GM23248 (cell line): ENCODE measurements at regions not wholly inside any gene's neighbourhood (a gene's known extent, or its start where the extent isn't known, plus 50 kb on each side); places are given as distances from the start of the nearest gene placed in this dataset.

ENCODE experiments used
- DNase-seq: peaks from one replicate; pipeline ENCODE4 v3.0.0-alpha.2; 2015
- H2AFZ ChIP-seq: fragments of 200-600 bp; sonication (generic); 2 replicates; pipeline ENCODE4 v1.6.1; 2016; ENCODE audit warnings: antibody characterized with exemption
- H3F3A ChIP-seq: fragments of 200-600 bp; sonication (generic); 2 replicates; pipeline ENCODE4 v1.6.1; 2016; ENCODE audit warnings: mild to moderate bottlenecking, antibody characterized with exemption, mixed run types; ENCODE audit not compliant: insufficient read depth
- H3K27ac ChIP-seq: fragments of 200-600 bp; sonication (generic); 2 replicates; pipeline ENCODE4 v1.5.1; 2016; ENCODE audit warnings: mild to moderate bottlenecking
- H3K27me3 ChIP-seq: fragments of 200-600 bp; sonication (generic); replicated peaks from 2 replicates; pipeline ENCODE4 v1.6.1; 2016; ENCODE audit warnings: mild to moderate bottlenecking; ENCODE audit not compliant: insufficient read depth
- H3K36me3 ChIP-seq: fragments of 200-600 bp; sonication (generic); 2 replicates; pipeline ENCODE4 v1.6.1; 2016; ENCODE audit warnings: low read depth, mild to moderate bottlenecking
- H3K4me1 ChIP-seq: fragments of 200-600 bp; sonication (generic); 2 replicates; pipeline ENCODE4 v1.6.1; 2016; ENCODE audit warnings: mild to moderate bottlenecking; ENCODE audit not compliant: insufficient read depth
- H3K4me2 ChIP-seq: fragments of 200-600 bp; sonication (generic); one replicate; pipeline ENCODE4 v1.6.1; 2016; ENCODE audit warnings: mild to moderate bottlenecking; ENCODE audit not compliant: unreplicated experiment
- H3K4me3 ChIP-seq: fragments of 200-600 bp; sonication (generic); 2 replicates; pipeline ENCODE4 v1.5.1; 2016; ENCODE audit warnings: mild to moderate bottlenecking
- H3K79me2 ChIP-seq: fragments of 200-600 bp; sonication (generic); 2 replicates; pipeline ENCODE4 v1.6.1; 2016; ENCODE audit warnings: mild to moderate bottlenecking; ENCODE audit not compliant: insufficient read depth
- H3K9ac ChIP-seq: fragments of 200-600 bp; sonication (generic); 2 replicates; pipeline ENCODE4 v1.6.1; 2016; ENCODE audit warnings: mild to moderate bottlenecking
- H3K9me2 ChIP-seq: fragments of 200-600 bp; sonication (generic); 2 replicates; pipeline ENCODE4 v1.6.1; 2016; ENCODE audit warnings: mixed run types, mild to moderate bottlenecking, moderate library complexity; ENCODE audit not compliant: insufficient read depth
- H3K9me3 ChIP-seq: fragments of 200-600 bp; sonication (generic); one replicate; pipeline ENCODE4 v1.6.1; 2017; ENCODE audit warnings: low read depth
- H4K20me1 ChIP-seq: fragments of 200-600 bp; sonication (generic); 2 replicates; pipeline ENCODE4 v1.6.0; 2016; ENCODE audit not compliant: insufficient read depth
- EZH2 ChIP-seq: fragments of 200-600 bp; sonication (generic); IDR thresholded peaks from 2 replicates; pipeline ENCODE4 v1.6.1; 2018; ENCODE audit warnings: antibody characterized with exemption, mild to moderate bottlenecking; ENCODE audit not compliant: insufficient read depth, poor library complexity, severe bottlenecking
- EZH2phosphoT487 ChIP-seq: fragments of 200-600 bp; sonication (generic); IDR thresholded peaks from 2 replicates; pipeline ENCODE4 v1.6.1; 2018; ENCODE audit warnings: antibody characterized with exemption, moderate library complexity, mild to moderate bottlenecking, low read depth; ENCODE audit not compliant: insufficient read depth
- WGBS, 2 experiments: methylation state at CpG; one replicate each; pipeline ENCODE4 v1.1.6; 2015 to 2017; ENCODE audit warnings: low lambda C conversion rate in 2 of 2, low coverage in 1 of 2; ENCODE audit errors: missing lambda C conversion rate in 2 of 2; 5-methylcytosine and 5-hydroxymethylcytosine counted together
- in situ Hi-C: fragments of 300-500 bp; cut with MboI; formaldehyde crosslinking; loops from 2 replicates; pipeline ENCODE4 v1.15.0; 2020

DNA sequence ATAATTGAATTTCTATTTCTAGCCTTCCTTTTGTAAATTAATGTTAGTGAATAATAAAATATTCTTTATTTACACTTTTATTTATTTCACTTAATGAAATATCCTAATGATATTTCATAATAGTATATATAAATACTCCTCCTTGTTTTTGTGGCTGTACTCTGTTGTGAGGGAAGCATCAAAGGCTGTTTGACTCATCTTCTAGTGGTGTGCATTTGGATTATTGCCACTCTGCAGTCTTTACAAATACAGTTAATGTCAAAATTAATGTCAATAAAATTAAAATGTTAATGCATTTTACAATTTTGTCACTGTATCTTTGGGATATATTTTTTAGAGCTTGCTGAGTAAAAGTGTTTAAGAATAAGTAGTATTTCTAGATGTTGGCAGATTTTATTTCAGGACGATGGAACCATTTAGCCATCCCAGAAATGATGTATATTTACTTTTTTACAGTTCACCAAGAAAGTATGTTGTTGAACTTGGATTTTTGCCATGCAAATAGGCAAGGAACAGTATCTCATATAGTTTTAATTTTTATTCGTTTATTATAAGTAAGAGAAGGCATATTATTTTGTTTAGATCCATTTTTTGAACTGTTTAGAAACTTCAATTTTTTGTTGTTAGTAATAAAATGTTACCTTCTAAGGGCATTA lies 281.2 kb upstream of the SLITRK6 start:
- Histone ChIP-seq H3K4me1 (no peaks in the 10 kb centered on the region), H2AFZ (no peak overlapping the region), H3K4me3 (no peak overlapping the region), H3K79me2 (no peaks in the 10 kb centered on the region), H3K27ac (no peak overlapping the region), H3K27me3 (no peaks in the 10 kb centered on the region), H4K20me1 (no peaks in the 10 kb centered on the region), H3K9ac (no peak overlapping the region), H3K36me3 (no peaks in the 10 kb centered on the region), H3K9me2 (no peaks in the 10 kb centered on the region), H3K4me2 (no peak overlapping the region), H3F3A (no peaks in the 10 kb centered on the region), H3K9me3 (no peaks in the 10 kb centered on the region)
- 17 to 34% methylated on average over 2 of the region's 2 CpGs for WGBS, 2 experiments
- TF ChIP-seq EZH2phosphoT487 (no peak), EZH2 (no peak)
- in situ Hi-C loops, result no loop called here
- DNase-seq, result no peak

DNA sequence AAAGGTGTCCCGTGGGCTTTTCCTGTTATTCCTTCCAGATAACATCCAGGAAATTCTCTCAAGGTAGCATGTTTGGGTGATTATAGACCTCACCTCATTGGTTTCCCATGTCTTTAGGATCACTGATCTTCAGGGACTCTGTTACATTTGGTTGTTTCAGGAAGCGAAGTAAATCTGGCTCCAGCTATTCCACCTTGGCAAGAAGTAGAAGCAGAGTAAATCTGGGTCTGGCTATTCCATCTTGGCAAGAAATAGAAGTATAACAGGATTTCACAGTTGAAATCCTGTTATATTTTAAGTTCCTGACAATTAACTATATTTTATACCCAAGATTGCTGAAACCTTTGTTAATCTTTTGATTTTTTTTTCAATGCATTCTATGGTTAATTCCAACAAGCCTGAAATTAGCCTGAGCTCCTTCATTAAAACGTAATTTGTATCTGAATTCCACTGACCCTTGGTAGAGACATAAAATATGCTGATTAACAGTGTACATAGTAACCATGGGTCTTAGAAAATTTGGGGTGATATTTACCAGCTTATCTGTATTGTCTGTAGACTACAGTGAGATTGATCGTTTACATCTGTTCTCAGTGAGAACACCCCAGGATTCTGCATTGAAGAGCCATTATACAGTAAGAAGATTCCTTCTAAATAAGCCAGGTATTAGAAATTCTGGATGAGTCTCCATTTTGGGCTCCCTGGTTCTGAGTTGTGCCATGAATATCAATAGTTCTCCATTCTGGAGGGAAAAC lies 267.6 kb upstream of the SLITRK6 start:
- Histone ChIP-seq H3K36me3 (no peaks in the 10 kb centered on the region), H4K20me1 (no peaks in the 10 kb centered on the region), H3K4me3 (no peak overlapping the region), H3K9ac (no peak overlapping the region), H3K27me3 (no peaks in the 10 kb centered on the region), H3K9me2 (no peaks in the 10 kb centered on the region), H3K4me2 (no peak overlapping the region), H3K4me1 (no peaks in the 10 kb centered on the region), H3F3A (no peaks in the 10 kb centered on the region), H3K9me3 (no peaks in the 10 kb centered on the region), H3K27ac (no peak overlapping the region), H3K79me2 (no peaks in the 10 kb centered on the region), H2AFZ (no peak overlapping the region)
- TF ChIP-seq EZH2, result no peak
- no peak for TF ChIP-seq EZH2phosphoT487
- no peak for DNase-seq
- in situ Hi-C loops, result no loop called here
- WGBS, 2 experiments, result 10 to 15% methylated on average over 4 of the region's 4 CpGs

DNA sequence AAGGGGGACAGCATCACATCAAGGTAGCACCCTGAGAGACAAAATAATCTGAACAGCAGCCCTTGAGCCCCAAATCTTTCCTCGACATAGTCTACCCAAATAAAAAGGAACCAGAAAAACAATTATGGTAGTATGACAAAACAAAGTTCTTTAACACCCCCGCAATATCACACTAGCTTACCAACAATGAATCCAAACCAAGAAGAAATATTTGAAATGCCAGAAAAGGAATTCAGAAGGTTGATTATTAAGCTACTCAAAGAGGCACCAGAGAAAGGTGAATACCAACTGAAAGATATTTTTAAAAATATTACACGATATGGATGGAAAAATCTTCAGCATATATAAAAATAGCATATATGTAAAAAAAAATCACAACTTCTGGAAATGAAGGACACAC lies 252.9 kb upstream of the SLITRK6 start:
- TF ChIP-seq EZH2, result no peak
- TF ChIP-seq EZH2phosphoT487, result no peak
- no peaks in the 10 kb centered on the region for H3K9me2 ChIP-seq
- no peaks in the 10 kb centered on the region for H3K79me2 ChIP-seq
- no peak overlapping the region for H3K4me3 ChIP-seq
- H3K36me3 ChIP-seq, result no peaks in the 10 kb centered on the region
- no peaks in the 10 kb centered on the region for H4K20me1 ChIP-seq
- 32 to 53% methylated on average over 3 of the region's 3 CpGs for WGBS, 2 experiments
- no peak for DNase-seq
- H3K27ac ChIP-seq, result no peak overlapping the region
- H3K9me3 ChIP-seq, result no peaks in the 10 kb centered on the region
- in situ Hi-C loops, result no loop called here
- no peak overlapping the region for H2AFZ ChIP-seq
- H3K27me3 ChIP-seq, result no peaks in the 10 kb centered on the region
- H3K4me2 ChIP-seq, result no peak overlapping the region
- H3K9ac ChIP-seq, result no peak overlapping the region
- H3K4me1 ChIP-seq, result no peaks in the 10 kb centered on the region
- no peaks in the 10 kb centered on the region for H3F3A ChIP-seq

- TF ChIP-seq EZH2 (no peak), EZH2phosphoT487 (no peak)
- H3K4me1 ChIP-seq, result no peaks in the 10 kb centered on the region
- H3K27me3 ChIP-seq, result no peaks in the 10 kb centered on the region
Observed at GRCh38 chr13:86051134-86052103, 252.2 kb upstream of the SLITRK6 start.

More at GRCh38 chr13:86051134-86052103, 252.2 kb upstream of the SLITRK6 start:
- no peaks in the 10 kb centered on the region for H3K9me2 ChIP-seq
- H3K4me2 ChIP-seq, result no peak overlapping the region
- DNase-seq, result no peak
- no peak overlapping the region for H3K9ac ChIP-seq
- H3K36me3 ChIP-seq, result no peaks in the 10 kb centered on the region
- no peaks in the 10 kb centered on the region for H3K79me2 ChIP-seq
- WGBS, 2 experiments, result 31 to 42% methylated on average over 5 of the region's 5 CpGs
- H3F3A ChIP-seq, result no peaks in the 10 kb centered on the region
- no peaks in the 10 kb centered on the region for H4K20me1 ChIP-seq
- no peak overlapping the region for H3K4me3 ChIP-seq
- H2AFZ ChIP-seq, result no peak overlapping the region
- in situ Hi-C loops, result no loop called here
- no peak overlapping the region for H3K27ac ChIP-seq
- H3K9me3 ChIP-seq, result no peaks in the 10 kb centered on the region
